Activated naive CD4-positive, alpha-beta T cell treated with anti-CD3 and anti-CD28 coated beads, Interleukin-2, amount 50 U/mL, for 24 hours (primary cell): ENCODE measurements at regions not wholly inside any gene's neighbourhood (a gene's known extent, or its start where the extent isn't known, plus 50 kb on each side); places are given as distances from the start of the nearest gene placed in this dataset.
"Not testable (repeated sequence)": the region's sequence is repeated elsewhere in the genome, so short reads cannot be mapped to it uniquely, and the experiment has no call there.

Experiments used
- H3K27ac Mint-ChIP-seq: one replicate; pipeline ENCODE4 v1.8.0; 2021; ENCODE audit warnings: mild to moderate bottlenecking, mixed read lengths
- H3K27me3 Mint-ChIP-seq: one replicate; pipeline ENCODE4 v1.8.0; 2021; ENCODE audit warnings: mixed read lengths
- H3K36me3 Mint-ChIP-seq: one replicate; pipeline ENCODE4 v1.8.0; 2021; ENCODE audit warnings: mixed read lengths
- H3K4me1 Mint-ChIP-seq: one replicate; pipeline ENCODE4 v1.8.0; 2021; ENCODE audit warnings: mixed read lengths
- H3K4me3 Mint-ChIP-seq: one replicate; pipeline ENCODE4 v1.8.0; 2021; ENCODE audit warnings: mild to moderate bottlenecking, mixed read lengths
- H3K9me3 Mint-ChIP-seq: one replicate; pipeline ENCODE4 v1.8.0; 2021; ENCODE audit warnings: mixed read lengths

DNA sequence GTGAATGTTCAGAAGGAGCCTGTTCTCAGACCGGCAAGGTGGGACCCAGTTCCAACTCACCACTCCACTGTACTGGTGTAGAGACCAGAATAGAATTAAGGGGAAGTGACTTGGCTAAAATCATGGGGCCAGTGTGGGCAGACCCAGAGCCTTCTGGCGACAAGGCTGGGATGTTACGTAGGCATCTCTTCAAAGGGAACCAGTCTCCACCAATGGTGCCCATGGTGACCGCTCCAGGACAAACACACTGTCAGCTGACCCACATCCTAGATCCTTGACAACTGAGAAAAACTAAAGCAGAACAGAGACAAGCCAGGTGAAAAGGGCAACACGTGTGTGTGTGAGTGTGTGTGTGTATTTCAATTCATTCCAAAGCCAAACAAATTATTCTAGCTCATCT lies 321.7 kb upstream of the FRG2C start:
- H3K9me3 Mint-ChIP-seq, result no peaks in the 10 kb centered on the region
- no peaks in the 10 kb centered on the region for H3K36me3 Mint-ChIP-seq
- H3K4me3 Mint-ChIP-seq, result no peak overlapping the region
- no peak overlapping the region for H3K27ac Mint-ChIP-seq
- peaks cover 3% of the 10 kb centered on the region for H3K27me3 Mint-ChIP-seq
- H3K4me1 Mint-ChIP-seq, result no peaks in the 10 kb centered on the region

DNA sequence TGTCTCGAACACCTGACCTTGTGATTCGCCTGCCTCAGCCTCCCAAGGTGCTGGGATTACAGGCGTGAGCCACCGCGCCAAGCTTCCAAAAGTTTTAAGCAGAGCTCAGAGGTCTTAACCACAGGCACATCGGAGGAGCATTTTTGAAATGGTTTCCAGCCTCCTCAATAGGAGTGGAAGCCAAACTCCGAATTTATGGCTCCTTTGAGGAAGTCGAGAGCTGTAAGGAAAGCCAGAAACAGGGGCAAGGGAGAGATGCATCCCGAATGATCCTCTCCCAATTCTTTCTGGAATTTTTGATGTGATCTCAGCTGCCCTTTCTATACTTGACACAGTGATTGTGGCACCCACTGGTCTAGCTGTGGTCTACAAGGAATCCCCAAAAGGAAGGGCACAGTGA lies 313.6 kb upstream of the FRG2C start:
- H3K27ac Mint-ChIP-seq, H3K27me3 Mint-ChIP-seq, H3K4me3 Mint-ChIP-seq, H3K4me1 Mint-ChIP-seq, H3K36me3 Mint-ChIP-seq, H3K9me3 Mint-ChIP-seq: not testable (repeated sequence)

DNA sequence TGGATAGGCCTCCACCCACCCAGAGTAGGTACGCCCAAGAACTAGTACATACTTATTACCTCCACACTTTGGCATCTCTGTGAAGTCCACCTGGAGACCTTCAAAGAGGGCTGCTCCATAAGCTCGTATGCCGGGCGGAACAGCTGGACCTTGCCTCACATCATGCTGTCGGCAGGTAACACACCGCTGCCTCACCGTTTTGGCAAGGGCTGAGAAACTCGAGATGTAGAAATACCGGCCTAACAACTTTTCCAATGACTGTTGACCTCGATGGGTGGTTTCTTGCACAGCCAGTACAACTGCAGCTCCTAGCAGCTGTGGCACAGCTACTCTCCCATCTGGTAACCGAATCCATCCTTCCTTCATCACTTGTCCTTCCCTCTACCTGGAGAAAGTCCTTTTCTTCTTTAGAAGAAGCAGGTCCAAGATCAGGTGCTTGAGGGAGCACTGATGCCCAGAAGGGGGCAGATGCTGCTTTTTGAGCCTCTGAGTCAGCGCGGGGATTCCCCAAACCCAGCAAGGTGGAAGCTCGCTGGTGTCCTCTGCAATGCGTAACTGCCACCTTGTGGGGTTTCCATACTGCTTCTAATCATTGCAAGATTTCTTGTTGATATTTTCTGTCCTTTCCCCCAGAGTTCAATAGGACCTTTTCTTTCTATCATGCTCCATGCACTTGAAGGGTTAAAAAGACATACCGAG lies 301.9 kb upstream of the FRG2C start:
- not testable (repeated sequence) for H3K9me3 Mint-ChIP-seq, H3K27ac Mint-ChIP-seq, H3K4me3 Mint-ChIP-seq

DNA sequence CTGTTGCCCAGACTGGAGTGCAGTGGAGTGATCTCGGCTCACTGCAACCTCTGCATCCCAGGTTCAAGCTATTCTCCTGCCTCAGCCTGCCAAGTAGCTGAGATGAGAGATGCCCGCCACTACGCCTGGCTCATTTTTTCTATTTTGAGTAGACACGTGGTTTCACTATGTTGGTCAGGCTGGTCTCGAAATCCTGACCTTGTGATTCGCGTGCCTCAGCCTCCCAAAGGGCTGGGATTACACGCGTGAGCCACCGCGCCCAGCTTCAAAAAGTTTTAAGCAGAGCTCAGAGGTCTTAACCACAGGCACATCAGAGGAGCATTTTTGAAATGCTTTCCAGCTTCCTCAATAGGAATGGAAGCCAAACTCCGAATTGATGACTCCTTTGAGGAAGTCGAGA lies 291.2 kb upstream of the FRG2C start:
- H3K4me1 Mint-ChIP-seq, H3K27ac Mint-ChIP-seq, H3K36me3 Mint-ChIP-seq, H3K9me3 Mint-ChIP-seq, H3K27me3 Mint-ChIP-seq, H3K4me3 Mint-ChIP-seq: not testable (repeated sequence)

More for the DNA sequence above, 301.9 kb upstream of the FRG2C start:
- H3K27me3 Mint-ChIP-seq, H3K36me3 Mint-ChIP-seq, H3K4me1 Mint-ChIP-seq: not testable (repeated sequence)

DNA sequence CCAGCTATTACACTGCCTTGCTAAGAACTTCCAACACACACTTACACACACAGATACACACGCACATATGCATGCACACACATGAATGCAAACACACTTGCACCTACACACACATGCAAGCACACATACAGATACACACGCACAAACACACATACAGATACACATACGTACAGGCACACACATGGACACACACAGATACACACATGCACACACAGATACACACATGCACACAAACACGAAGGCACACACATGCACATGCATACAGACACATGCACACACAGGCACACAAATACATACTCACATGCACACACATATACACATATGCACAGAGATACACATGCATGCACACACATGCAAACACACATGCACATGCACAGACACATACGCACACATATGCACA lies 284.3 kb upstream of the FRG2C start:
- H3K4me3 Mint-ChIP-seq, H3K36me3 Mint-ChIP-seq, H3K27me3 Mint-ChIP-seq, H3K4me1 Mint-ChIP-seq, H3K9me3 Mint-ChIP-seq, H3K27ac Mint-ChIP-seq: not testable (repeated sequence)

DNA sequence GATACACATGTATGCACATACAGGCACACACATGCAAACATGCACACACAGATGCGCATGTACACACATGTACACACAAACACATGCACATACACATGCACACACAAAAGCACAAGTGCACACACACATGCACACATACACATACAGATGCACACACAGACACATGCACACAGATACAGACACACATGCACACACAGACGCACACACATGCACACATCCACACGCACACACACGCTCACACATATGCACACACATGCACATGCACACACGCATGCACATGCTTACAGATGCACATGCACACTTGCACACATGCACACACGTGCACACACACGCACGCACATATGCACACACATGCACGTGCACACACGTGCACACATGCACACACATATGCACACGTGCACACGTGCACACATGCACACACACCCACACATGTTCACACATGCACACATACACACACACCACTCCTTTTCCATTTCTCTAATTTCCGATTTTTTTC lies 283.8 kb upstream of the FRG2C start:
- Mint-ChIP-seq H3K36me3 (no peaks in the 10 kb centered on the region), H3K4me3 (no peak overlapping the region), H3K4me1 (no peaks in the 10 kb centered on the region), H3K27ac (no peak overlapping the region), H3K27me3 (peaks cover 4% of the 10 kb centered on the region), H3K9me3 (no peaks in the 10 kb centered on the region)

DNA sequence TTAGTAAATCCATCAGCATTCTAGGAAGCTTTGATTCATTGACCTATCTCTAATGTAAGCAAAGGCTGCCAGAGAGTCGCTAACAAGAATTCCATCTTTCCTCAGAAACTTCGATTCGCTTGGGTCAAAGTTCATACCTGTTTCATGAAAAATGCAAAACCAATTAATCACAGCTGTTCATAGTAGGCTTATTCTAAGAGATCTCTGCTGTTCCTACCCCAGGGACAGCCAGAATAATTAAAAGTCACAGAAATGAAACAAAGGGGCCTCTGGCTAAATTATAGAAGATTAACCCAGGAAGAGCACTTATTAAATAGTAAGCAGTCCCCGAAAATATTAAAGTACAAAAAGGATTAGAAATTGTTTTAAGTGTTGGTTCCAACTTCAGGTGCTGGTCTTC lies 280.1 kb upstream of the FRG2C start:
- not testable (repeated sequence) for H3K27ac Mint-ChIP-seq, H3K4me3 Mint-ChIP-seq, H3K27me3 Mint-ChIP-seq, H3K9me3 Mint-ChIP-seq, H3K4me1 Mint-ChIP-seq, H3K36me3 Mint-ChIP-seq

DNA sequence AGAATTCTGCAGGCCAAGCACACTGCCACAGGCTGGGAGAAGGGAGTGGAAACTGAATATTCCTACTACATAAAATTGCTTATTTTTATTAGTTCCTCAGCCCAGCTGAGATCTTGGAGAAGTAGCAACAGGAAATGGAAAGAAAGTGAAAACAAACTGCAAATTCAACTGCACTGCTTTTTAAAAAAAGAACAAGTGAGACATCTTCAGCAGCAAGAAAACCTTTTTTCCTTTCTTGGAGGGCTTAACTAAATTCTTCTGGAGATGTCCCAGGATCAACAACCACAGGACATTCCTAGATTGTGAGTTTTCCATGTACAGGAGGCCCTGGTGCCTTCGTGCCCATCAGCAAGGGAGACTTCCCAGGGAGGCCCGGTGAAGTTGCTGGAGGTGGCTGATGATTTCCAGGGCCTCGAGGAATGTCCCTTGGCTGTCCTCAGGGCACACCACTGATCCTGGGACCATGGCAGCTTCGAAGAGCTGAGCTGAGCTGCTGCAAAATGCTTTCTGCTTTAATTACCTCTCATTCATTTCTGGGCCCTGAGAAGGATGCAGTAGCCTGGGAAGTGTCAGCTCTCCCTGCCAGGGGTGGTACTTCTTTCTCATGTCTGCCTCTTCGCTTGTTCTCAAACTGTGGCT lies 275.5 kb upstream of the FRG2C start:
- not testable (repeated sequence) for H3K4me3 Mint-ChIP-seq, H3K36me3 Mint-ChIP-seq, H3K4me1 Mint-ChIP-seq, H3K27me3 Mint-ChIP-seq, H3K9me3 Mint-ChIP-seq, H3K27ac Mint-ChIP-seq

DNA sequence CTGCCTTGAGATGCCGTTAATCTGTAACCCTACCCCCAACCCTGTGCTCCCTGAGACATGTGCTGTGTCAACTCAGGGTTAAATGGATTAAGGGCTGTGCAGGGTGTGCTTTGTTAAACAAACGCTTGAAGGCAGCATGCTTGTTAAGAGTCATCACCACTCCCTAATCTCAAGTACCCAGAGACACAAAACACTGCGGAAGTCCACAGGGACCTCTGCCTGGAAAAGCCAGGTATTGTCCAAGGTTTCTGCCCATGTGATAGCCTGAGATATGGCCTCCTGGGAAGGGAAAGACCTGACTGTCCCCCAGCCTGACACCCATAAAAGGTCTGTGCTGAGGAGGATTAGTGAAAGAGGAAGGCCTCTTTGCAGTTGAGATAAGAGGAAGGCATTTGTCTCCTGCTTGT lies 270.8 kb upstream of the FRG2C start:
- not testable (repeated sequence) for H3K9me3 Mint-ChIP-seq, H3K4me3 Mint-ChIP-seq, H3K4me1 Mint-ChIP-seq, H3K36me3 Mint-ChIP-seq, H3K27me3 Mint-ChIP-seq, H3K27ac Mint-ChIP-seq

DNA sequence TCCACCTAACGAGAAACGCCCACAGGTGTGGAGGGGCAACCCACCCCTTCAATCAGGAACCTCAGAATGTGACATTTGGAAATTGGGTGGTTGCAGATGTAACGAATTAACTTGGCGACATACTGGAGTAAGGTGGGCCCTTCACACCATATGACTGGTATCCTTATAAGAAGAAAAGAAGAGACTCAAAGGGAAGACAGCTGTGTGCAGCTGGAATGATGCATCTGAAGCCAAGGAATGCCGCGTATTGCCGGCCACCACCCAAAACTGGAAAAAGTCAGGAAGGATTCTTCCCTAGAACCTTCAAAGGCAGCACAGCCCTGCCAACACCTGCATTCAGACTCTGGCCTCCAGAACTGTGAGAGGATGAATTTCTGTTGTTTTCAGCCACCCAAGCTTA lies 270.0 kb upstream of the FRG2C start:
- H3K9me3 Mint-ChIP-seq, H3K4me1 Mint-ChIP-seq, H3K27ac Mint-ChIP-seq, H3K36me3 Mint-ChIP-seq, H3K27me3 Mint-ChIP-seq, H3K4me3 Mint-ChIP-seq: not testable (repeated sequence)

DNA sequence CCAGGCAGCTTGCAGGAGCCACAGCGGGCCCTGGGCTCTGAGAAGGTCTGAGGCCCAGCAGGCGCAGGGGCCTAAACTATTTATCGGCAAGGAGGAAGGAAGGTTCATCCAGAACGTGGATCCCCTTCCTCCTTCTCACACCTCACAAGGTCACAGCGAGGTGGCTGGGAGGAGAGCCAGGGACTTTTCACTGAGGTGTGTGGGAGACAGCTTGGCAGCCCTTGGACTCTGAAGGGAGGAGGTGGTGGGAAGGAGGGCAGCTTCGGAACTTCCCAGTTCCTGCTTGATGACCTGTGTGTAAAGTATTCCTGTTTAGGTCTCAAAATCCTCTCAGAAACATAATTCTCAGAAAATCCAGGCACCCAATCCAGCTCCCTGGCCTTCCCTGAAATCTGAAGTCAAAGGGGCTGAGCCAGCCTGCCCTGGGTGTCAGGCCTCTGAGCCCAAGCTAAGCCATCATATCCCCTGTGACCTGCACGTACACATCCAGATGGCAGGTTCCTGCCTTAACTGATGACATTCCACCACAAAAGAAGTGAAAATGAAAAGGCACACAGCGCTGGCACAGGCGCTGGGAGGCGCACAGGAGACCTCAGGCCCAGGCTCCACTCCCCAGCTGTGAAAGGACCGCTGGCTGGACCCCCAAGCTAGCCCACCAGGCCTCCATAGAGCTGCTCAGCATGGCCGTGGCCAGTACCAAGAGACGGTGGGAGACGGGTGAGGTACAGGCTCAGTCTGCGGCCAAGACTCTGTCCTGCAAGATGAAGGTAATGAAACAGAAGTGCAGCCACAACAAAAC lies 269.4 kb upstream of the FRG2C start:
- H3K27me3 Mint-ChIP-seq, H3K9me3 Mint-ChIP-seq, H3K36me3 Mint-ChIP-seq, H3K4me1 Mint-ChIP-seq, H3K4me3 Mint-ChIP-seq, H3K27ac Mint-ChIP-seq: not testable (repeated sequence)

DNA sequence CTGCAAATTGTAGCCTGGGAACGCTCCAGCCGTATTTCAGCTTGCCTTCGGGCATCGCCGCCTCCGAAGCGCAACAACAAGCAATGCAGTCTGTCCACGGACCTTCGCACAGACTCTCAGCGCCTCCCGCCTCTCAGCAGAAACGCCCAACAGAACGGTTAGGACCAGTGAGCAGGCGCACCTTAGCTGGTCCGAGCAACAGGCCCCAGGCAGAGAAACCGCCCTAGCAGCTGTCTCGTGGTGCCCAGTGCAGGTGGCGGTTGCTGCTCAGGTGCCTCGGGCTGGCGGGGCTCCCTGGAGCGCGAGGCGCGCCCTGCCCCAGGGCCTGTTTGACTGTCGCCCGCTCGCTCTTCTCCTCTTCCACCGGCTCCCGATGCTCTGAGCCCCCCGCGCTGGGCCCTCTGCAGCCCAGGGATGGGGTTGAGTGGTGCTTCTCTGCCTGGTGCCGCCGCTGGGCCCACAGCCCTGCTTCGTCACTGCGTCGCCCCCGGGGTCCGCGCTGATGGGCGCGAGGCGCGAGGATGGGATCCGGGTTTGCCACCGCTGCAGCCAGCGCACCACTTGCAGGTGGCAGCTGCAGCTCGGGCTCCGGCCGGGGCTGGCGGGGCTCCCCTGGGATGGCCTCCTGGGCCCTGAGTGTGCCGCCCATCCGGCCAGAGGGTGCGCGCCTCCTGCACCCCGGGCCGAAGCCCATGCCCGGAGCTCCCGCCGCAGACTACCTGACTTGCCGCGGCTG lies 268.4 kb upstream of the FRG2C start:
- H3K4me3 Mint-ChIP-seq, result no peak overlapping the region
- H3K27me3 Mint-ChIP-seq, result no peaks in the 10 kb centered on the region
- no peaks in the 10 kb centered on the region for H3K36me3 Mint-ChIP-seq
- H3K9me3 Mint-ChIP-seq, result no peaks in the 10 kb centered on the region
- no peak overlapping the region for H3K27ac Mint-ChIP-seq
- H3K4me1 Mint-ChIP-seq, result no peaks in the 10 kb centered on the region

DNA sequence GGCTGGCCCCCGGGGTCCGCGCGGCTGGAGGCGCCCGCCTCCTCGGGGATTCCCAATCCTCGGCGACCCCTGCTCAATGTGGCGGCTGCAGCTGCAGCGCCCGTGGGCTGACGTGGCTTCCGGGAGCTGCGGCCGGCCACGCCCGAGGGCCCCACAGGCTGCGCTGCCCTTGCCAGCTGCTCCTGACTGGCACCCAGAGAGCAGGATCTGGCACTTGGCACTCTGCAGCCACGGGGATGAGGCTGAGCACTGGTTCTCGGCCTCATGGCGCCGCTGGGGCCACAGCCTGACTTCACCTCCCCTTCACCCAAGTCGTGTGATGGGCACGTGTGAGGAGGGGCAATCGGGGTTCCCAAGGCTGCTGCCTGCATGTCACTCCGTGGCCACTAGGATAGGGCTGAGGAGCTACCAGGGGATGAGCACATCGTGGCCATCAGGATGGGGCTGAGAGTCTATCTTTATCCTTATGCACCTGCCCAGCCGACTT lies 267.8 kb upstream of the FRG2C start:
- no peaks in the 10 kb centered on the region for H3K36me3 Mint-ChIP-seq
- H3K27me3 Mint-ChIP-seq, result no peaks in the 10 kb centered on the region
- H3K4me3 Mint-ChIP-seq, result no peak overlapping the region
- no peaks in the 10 kb centered on the region for H3K9me3 Mint-ChIP-seq
- no peaks in the 10 kb centered on the region for H3K4me1 Mint-ChIP-seq
- no peak overlapping the region for H3K27ac Mint-ChIP-seq

DNA sequence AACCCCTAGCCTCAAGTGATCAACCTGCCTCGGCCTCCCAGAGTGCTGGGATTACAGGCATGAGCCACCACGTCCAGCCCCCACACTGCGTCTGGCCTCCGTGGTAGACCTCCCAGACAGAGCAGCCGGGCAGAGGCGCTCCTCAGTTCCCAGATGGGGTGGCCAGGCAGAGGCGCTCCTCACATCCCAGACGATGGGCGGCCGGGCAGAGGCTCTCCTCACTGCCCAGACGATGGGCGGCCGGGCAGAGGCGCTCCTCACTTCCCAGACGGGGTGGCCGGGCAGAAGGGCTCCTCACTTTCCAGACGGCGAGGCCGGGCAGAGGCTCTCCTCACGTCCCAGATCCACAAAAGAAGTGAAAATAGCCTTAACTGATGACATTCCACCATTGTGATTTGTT lies 266.6 kb upstream of the FRG2C start:
- H3K27ac Mint-ChIP-seq, H3K4me1 Mint-ChIP-seq, H3K4me3 Mint-ChIP-seq, H3K9me3 Mint-ChIP-seq, H3K27me3 Mint-ChIP-seq, H3K36me3 Mint-ChIP-seq: not testable (repeated sequence)

DNA sequence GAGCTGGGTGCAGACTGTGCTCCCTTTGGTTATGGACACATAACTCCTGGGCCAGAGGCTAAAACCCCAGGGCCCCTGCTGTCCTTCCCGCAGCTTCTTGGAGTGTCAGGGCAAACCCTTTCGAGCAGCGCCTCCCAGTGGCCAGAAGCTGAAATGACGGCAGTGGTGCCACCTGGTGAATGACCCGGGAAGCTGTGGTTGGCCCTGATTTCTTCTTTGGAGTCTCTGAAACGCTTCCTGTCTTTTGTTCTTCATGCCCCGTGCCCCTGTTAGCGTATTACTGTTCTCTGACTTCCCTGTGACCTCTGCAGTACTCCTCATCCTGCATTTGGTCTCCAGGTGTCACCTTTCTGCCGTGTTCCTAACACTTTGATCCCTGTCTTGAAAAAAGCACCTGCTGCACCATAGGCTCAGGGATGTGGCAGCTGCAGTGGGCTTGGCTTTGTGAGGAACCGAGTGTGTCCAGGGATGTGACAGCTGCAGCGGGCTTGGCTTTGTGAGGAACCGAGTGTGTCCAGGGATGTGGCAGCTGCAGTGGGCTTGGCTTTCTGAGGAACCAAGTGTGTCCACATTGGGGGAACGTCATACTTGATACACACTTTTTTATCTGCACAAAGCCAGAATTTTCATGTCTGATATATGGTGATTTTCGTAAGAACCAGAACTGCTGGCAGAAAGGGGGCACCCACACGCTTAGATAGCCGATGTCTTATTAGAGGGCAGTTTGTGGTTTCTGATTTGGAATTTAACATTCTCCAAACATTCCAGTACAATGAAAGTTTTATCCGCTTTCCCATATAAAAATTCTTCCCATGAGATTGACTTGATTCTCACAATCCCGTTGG lies 241.8 kb upstream of the FRG2C start:
- H3K4me3 Mint-ChIP-seq, H3K36me3 Mint-ChIP-seq, H3K27me3 Mint-ChIP-seq, H3K4me1 Mint-ChIP-seq, H3K9me3 Mint-ChIP-seq: not testable (repeated sequence)
- H3K27ac Mint-ChIP-seq, result peak overlapping the region; percentile 14
